HEK293 (cell line): ENCODE measurements at regions not wholly inside any gene's neighbourhood (a gene's known extent, or its start where the extent isn't known, plus 50 kb on each side); places are given as distances from the start of the nearest gene placed in this dataset.

ENCODE experiments used
- CTCF ChIA-PET: fragments of 350-600 bp; formaldehyde crosslinking; extraction: SDS; loops from one replicate; lab custom pipeline; 2021; ENCODE audit warnings: antibody characterized with exemption; lab: Yijun Ruan, JAX
- POLR2A ChIA-PET: fragments of 300-600 bp; formaldehyde crosslinking; extraction: SDS; loops from one replicate; lab custom pipeline; 2020; ENCODE audit warnings: antibody characterized with exemption, inconsistent platforms; lab: Yijun Ruan, JAX
- H3K27ac ChIP-seq: fragments of 200-500 bp; sonication (Bioruptor generic); 2 replicates; pipeline ENCODE4 v1.5.1; 2014; ENCODE audit warnings: low read depth, low read length, control low read depth, inconsistent platforms; ENCODE audit errors: extremely low read depth
- H3K36me3 ChIP-seq, 2 experiments: fragments of 200-500 bp in 1 of 2; sonication (Bioruptor generic) in 1 of 2; 1 replicate in 1 of 2; 2 replicates in 1 of 2; pipeline ENCODE4 v1.5.1; 2014 to 2017; ENCODE audit warnings: inconsistent platforms in 2 of 2, low read length in 2 of 2; ENCODE audit not compliant: control insufficient read depth in 2 of 2, insufficient read depth in 1 of 2
- H3K4me1 ChIP-seq: fragments of 200-500 bp; sonication (Bioruptor generic); 2 replicates; pipeline ENCODE4 v1.5.1; 2014; ENCODE audit warnings: mild to moderate bottlenecking, low read length, inconsistent platforms; ENCODE audit not compliant: control insufficient read depth, insufficient read depth
- H3K4me3 ChIP-seq: 2 replicates; pipeline ENCODE4 v1.5.1; 2011; ENCODE audit warnings: low read depth, mild to moderate bottlenecking, control low read depth, low read length, moderate library complexity
- H3K9me3 ChIP-seq: fragments of 200-500 bp; sonication (Bioruptor generic); 2 replicates; pipeline ENCODE4 v1.5.1; 2014; ENCODE audit warnings: low read depth, low read length, inconsistent platforms; ENCODE audit not compliant: control insufficient read depth, insufficient read depth
- BCL11B ChIP-seq: fragments of 450-650 bp; formaldehyde crosslinking; IDR thresholded peaks from 2 replicates; pipeline ENCODE4 v1.5.1; 2016; ENCODE audit warnings: low read depth, missing biosample characterization, missing genetic modification characterization
- KLF1 ChIP-seq: fragments of 450-650 bp; formaldehyde crosslinking; IDR thresholded peaks from 2 replicates; pipeline ENCODE4 v1.5.1; 2016; ENCODE audit warnings: missing biosample characterization, missing genetic modification characterization
- KLF8 ChIP-seq: fragments of 450-650 bp; formaldehyde crosslinking; IDR thresholded peaks from 2 replicates; pipeline ENCODE4 v1.5.1; 2016; ENCODE audit warnings: missing biosample characterization, missing genetic modification characterization
- OSR2 ChIP-seq: fragments of 450-650 bp; formaldehyde crosslinking; IDR thresholded peaks from 2 replicates; pipeline ENCODE4 v1.5.1; 2016; ENCODE audit warnings: missing biosample characterization, missing genetic modification characterization
- OVOL3 ChIP-seq: fragments of 450-650 bp; formaldehyde crosslinking; IDR thresholded peaks from 2 replicates; pipeline ENCODE4 v1.5.1; 2016; ENCODE audit warnings: missing biosample characterization, missing genetic modification characterization
- YY2 ChIP-seq: fragments of 450-650 bp; formaldehyde crosslinking; IDR thresholded peaks from 2 replicates; pipeline ENCODE4 v1.5.1; 2016; ENCODE audit warnings: missing biosample characterization, missing genetic modification characterization
- ZBTB20 ChIP-seq: fragments of 450-650 bp; formaldehyde crosslinking; IDR thresholded peaks from 2 replicates; pipeline ENCODE4 v1.5.1; 2016; ENCODE audit warnings: missing biosample characterization, missing genetic modification characterization
- ZNF19 ChIP-seq: fragments of 450-650 bp; formaldehyde crosslinking; IDR thresholded peaks from 2 replicates; pipeline ENCODE4; 2016; ENCODE audit warnings: missing biosample characterization, missing genetic modification characterization, low read depth
- ZNF548 ChIP-seq: fragments of 450-650 bp; formaldehyde crosslinking; IDR thresholded peaks from 2 replicates; pipeline ENCODE4 v1.5.1; 2016; ENCODE audit warnings: missing biosample characterization, missing genetic modification characterization
- ZNF626 ChIP-seq: fragments of 450-650 bp; sonication (Bioruptor Pico); formaldehyde crosslinking; IDR thresholded peaks from 2 replicates; pipeline ENCODE4 v1.5.1; 2018; ENCODE audit warnings: missing biosample characterization, missing genetic modification characterization, inconsistent platforms
- ZNF654 ChIP-seq: fragments of 450-650 bp; formaldehyde crosslinking; IDR thresholded peaks from 2 replicates; pipeline ENCODE4 v1.5.1; 2016; ENCODE audit warnings: low read depth, missing biosample characterization, missing genetic modification characterization
- ZNF785 ChIP-seq: fragments of 450-650 bp; formaldehyde crosslinking; IDR thresholded peaks from 2 replicates; pipeline ENCODE4 v1.5.1; 2016; ENCODE audit warnings: missing biosample characterization, missing genetic modification characterization
- TF ChIP-seq, protein P1 (sequence below): fragments of 450-650 bp; formaldehyde crosslinking; optimal IDR thresholded peaks from 2 replicates; pipeline ENCODE3; 2016; ENCODE audit warnings: missing biosample characterization, mild to moderate bottlenecking, missing genetic modification characterization
- TF ChIP-seq, protein P2 (sequence below): fragments of 450-650 bp; formaldehyde crosslinking; IDR thresholded peaks from 2 replicates; pipeline ENCODE4 v1.5.1; 2016; ENCODE audit warnings: missing biosample characterization, missing genetic modification characterization
- TF ChIP-seq, protein P3 (sequence below): fragments of 450-650 bp; formaldehyde crosslinking; IDR thresholded peaks from 2 replicates; pipeline ENCODE4 v1.5.1; 2016; ENCODE audit warnings: missing biosample characterization, missing genetic modification characterization
- TF ChIP-seq, protein P4 (sequence below): fragments of 450-650 bp; formaldehyde crosslinking; IDR thresholded peaks from 2 replicates; pipeline ENCODE4 v1.5.1; 2016; ENCODE audit warnings: missing biosample characterization, missing genetic modification characterization

DNA sequence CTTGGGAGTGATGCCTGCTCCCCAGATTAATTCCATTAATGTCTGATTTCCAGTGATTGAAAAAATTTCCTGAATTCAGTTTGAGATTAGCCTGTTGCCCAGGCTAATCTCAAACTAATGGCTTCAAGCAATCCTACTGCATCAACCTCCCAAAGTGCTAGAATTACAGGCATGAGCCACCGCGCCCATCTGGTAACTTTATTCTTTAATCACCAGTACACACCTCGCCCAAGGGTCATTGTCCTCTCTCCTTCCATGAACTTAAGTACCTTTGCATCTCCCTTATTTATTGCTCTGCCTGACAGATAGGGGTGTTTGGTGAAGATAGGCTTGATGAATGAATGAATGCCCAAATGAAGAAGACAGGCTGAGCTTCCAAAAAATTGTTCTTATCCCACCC, 366.5 kb downstream of the SIPA1L2 start:
- H3K9me3 ChIP-seq = no peaks in the 10 kb centered on the region
- peaks cover 12% of the 10 kb centered on the region for H3K4me1 ChIP-seq
- TF ChIP-seq KLF1 (tag by site-specific recombination) = peak; percentile 71
- TF ChIP-seq ZNF654 = no peak
- no peaks in the 10 kb centered on the region for H3K36me3 ChIP-seq
- H3K4me3 ChIP-seq = no peak overlapping the region
- no peak overlapping the region for H3K27ac ChIP-seq
- ChIA-PET POLR2A (no interaction called here), CTCF (interaction anchor here (0.9 kb wide), 1 partner anchor 193 kb away, joined by 3 read pairs; no protein-coding TSS in a partner anchor)

DNA sequence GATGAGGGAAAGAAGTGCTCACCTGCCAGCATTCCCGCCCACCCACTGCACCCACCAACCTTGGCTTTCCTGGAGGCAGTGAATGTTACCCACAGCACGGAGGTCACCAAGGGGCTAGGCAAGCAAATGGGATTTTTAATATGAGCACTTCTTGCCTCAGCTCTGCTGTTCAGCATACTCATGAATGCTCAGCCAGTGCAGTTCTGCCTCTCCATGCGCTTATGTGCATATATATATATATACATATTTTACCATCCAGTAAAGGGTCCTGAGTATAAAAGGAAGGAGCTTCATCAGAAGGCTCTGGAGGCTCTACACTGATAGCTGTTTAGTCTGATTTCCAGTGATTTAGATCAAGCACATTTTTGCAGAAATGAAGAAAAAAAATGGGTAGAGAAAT, 366.9 kb downstream of the SIPA1L2 start:
- no peaks in the 10 kb centered on the region for H3K36me3 ChIP-seq
- H3K9me3 ChIP-seq = no peaks in the 10 kb centered on the region
- H3K4me3 ChIP-seq = no peak overlapping the region
- no peak for TF ChIP-seq ZNF785 (tag by site-specific recombination)
- TF ChIP-seq, protein P1, sequence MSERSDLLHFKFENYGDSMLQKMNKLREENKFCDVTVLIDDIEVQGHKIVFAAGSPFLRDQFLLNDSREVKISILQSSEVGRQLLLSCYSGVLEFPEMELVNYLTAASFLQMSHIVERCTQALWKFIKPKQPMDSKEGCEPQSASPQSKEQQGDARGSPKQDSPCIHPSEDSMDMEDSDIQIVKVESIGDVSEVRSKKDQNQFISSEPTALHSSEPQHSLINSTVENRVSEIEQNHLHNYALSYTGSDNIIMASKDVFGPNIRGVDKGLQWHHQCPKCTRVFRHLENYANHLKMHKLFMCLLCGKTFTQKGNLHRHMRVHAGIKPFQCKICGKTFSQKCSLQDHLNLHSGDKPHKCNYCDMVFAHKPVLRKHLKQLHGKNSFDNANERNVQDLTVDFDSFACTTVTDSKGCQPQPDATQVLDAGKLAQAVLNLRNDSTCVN (tag by site-specific recombination) = no peak
- TF ChIP-seq KLF8 (tag by site-specific recombination) = no peak
- TF ChIP-seq ZNF19 (tag by site-specific recombination) = no peak
- no peak for TF ChIP-seq YY2 (tag by site-specific recombination)
- TF ChIP-seq, protein P2, sequence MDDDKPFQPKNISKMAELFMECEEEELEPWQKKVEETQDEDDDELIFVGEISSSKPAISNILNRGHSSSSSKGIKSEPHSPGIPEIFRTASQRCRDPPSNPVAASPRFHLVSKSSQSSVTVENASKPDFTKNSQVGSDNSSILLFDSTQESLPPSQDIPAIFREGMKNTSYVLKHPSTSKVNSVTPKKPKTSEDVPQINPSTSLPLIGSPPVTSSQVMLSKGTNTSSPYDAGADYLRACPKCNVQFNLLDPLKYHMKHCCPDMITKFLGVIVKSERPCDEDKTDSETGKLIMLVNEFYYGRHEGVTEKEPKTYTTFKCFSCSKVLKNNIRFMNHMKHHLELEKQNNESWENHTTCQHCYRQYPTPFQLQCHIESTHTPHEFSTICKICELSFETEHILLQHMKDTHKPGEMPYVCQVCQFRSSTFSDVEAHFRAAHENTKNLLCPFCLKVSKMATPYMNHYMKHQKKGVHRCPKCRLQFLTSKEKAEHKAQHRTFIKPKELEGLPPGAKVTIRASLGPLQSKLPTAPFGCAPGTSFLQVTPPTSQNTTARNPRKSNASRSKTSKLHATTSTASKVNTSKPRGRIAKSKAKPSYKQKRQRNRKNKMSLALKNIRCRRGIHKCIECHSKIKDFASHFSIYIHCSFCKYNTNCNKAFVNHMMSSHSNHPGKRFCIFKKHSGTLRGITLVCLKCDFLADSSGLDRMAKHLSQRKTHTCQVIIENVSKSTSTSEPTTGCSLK (tag by site-specific recombination) = no peak
- TF ChIP-seq, protein P3, sequence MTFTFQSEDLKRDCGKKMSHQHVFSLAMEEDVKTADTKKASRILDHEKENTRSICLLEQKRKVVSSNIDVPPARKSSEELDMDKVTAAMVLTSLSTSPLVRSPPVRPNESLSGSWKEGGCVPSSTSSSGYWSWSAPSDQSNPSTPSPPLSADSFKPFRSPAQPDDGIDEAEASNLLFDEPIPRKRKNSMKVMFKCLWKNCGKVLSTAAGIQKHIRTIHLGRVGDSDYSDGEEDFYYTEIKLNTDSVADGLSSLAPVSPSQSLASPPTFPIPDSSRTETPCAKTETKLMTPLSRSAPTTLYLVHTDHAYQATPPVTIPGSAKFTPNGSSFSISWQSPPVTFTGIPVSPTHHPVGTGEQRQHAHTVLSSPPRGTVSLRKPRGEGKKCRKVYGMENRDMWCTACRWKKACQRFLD (tag by site-specific recombination) = no peak
- TF ChIP-seq, protein P4, sequence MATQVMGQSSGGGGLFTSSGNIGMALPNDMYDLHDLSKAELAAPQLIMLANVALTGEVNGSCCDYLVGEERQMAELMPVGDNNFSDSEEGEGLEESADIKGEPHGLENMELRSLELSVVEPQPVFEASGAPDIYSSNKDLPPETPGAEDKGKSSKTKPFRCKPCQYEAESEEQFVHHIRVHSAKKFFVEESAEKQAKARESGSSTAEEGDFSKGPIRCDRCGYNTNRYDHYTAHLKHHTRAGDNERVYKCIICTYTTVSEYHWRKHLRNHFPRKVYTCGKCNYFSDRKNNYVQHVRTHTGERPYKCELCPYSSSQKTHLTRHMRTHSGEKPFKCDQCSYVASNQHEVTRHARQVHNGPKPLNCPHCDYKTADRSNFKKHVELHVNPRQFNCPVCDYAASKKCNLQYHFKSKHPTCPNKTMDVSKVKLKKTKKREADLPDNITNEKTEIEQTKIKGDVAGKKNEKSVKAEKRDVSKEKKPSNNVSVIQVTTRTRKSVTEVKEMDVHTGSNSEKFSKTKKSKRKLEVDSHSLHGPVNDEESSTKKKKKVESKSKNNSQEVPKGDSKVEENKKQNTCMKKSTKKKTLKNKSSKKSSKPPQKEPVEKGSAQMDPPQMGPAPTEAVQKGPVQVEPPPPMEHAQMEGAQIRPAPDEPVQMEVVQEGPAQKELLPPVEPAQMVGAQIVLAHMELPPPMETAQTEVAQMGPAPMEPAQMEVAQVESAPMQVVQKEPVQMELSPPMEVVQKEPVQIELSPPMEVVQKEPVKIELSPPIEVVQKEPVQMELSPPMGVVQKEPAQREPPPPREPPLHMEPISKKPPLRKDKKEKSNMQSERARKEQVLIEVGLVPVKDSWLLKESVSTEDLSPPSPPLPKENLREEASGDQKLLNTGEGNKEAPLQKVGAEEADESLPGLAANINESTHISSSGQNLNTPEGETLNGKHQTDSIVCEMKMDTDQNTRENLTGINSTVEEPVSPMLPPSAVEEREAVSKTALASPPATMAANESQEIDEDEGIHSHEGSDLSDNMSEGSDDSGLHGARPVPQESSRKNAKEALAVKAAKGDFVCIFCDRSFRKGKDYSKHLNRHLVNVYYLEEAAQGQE = no peak
- no peak for TF ChIP-seq BCL11B (tag by site-specific recombination)
- TF ChIP-seq ZNF548 = no peak
- TF ChIP-seq ZNF626 (tag by site-specific recombination) = no peak
- no peak for TF ChIP-seq OVOL3
- TF ChIP-seq OSR2 = no peak
- TF ChIP-seq ZBTB20 (tag by site-specific recombination) = no peak
- TF ChIP-seq, all 188 proteins: peak for 0
- H3K27ac ChIP-seq = no peak overlapping the region
- H3K4me1 ChIP-seq = peaks cover 12% of the 10 kb centered on the region
- ChIA-PET POLR2A (no interaction called here), CTCF (no interaction called here)
